ENCODE measurements at regions not wholly inside any gene's neighbourhood (a gene's known extent, or its start where the extent isn't known, plus 50 kb on each side); places are given as distances from the start of the nearest gene placed in this dataset.

DNA sequence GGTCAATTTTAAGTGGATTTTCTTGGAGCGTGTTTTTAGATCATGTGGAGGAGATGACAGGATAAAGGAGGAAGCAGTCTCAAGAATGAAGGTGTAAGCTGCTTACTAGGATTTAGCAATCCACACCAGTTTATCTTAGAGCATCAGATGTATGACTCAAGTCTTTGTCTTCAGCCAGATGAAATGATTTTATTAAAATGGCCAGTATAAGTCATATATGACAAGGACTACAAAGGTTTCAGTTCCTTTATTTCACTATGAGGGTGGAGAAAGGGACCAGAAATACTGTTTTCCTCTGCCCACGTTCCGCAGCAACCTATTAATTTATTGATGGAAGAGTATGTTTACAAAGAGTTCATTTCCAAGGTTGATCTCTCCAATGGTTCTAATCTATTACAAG lies 970.5 kb upstream of the SLC39A10 start:
- TF ChIP-seq FOXJ3 (CRISPR knock-in tag; IDR thresholded peaks at IDR 0.05) (no peak), CTCF (IDR thresholded peaks at IDR 0.05) (no peak), EP300 (IDR thresholded peaks at IDR 0.05; ENCODE audit: borderline replicate concordance in 1 of 2, low read depth in 1 of 2, low read length in 1 of 2) (no peak), USF2 (IDR thresholded peaks at IDR 0.05; ENCODE audit: borderline replicate concordance, low read depth, low read length) (no peak), POLR2AphosphoS5 (IDR thresholded peaks at IDR 0.05; ENCODE audit: low read depth, low read length) (no peak)
